B cell (primary cell): ENCODE measurements at regions not wholly inside any gene's neighbourhood (a gene's known extent, or its start where the extent isn't known, plus 50 kb on each side); places are given as distances from the start of the nearest gene placed in this dataset.

ENCODE experiments used
- ATAC-seq: fragments of 200-7000 bp; cut with Tn5 transposase; one replicate; pipeline ENCODE4 v1.10.0; 2021; ENCODE audit warnings: low read depth, mild to moderate bottlenecking, moderate number of reproducible peaks, moderate library complexity
- CTCF ChIA-PET: fragments of 350-600 bp; sonication (Branson Sonifier 250); formaldehyde crosslinking; loops from one replicate; lab custom pipeline; 2021; ENCODE audit warnings: antibody characterized with exemption, inconsistent platforms; lab: Charles Lee
- POLR2A ChIA-PET: fragments of 350-600 bp; sonication (Branson Sonifier 250); formaldehyde crosslinking; loops from one replicate; lab custom pipeline; 2021; ENCODE audit warnings: antibody characterized with exemption; lab: Charles Lee
- DNase-seq: peaks from one replicate; pipeline ENCODE4 v3.0.0; 2013
- H2AFZ ChIP-seq: 2 replicates; pipeline ENCODE4 v1.6.1; 2012; ENCODE audit warnings: mild to moderate bottlenecking, low read depth, low read length; ENCODE audit not compliant: insufficient read depth, poor library complexity, severe bottlenecking
- H3K27ac ChIP-seq, 2 donors: 1 replicate in 1 of 2; 2 replicates in 1 of 2; pipeline ENCODE4 v1.5.1; 2012 to 2013; ENCODE audit warnings: low read length in 2 of 2, mild to moderate bottlenecking in 2 of 2, moderate library complexity in 1 of 2
- H3K27me3 ChIP-seq, 4 experiments: fragments of 200-600 bp in 1 of 4; sonication (generic) in 1 of 4; replicated peaks in 1 of 4; 1 replicate in 2 of 4; 2 replicates in 2 of 4; pipeline versions ENCODE4 v1.6.1 to v1.7.0; 2013 to 2016; ENCODE audit warnings: low read length in 3 of 4, mild to moderate bottlenecking in 2 of 4, mixed read lengths in 1 of 4, moderate library complexity in 1 of 4; ENCODE audit not compliant: insufficient read depth in 4 of 4, control insufficient read depth in 3 of 4; ENCODE audit errors: control extremely low read depth in 1 of 4
- H3K36me3 ChIP-seq, 2 experiments: replicated peaks in 1 of 2; 1 replicate in 1 of 2; 2 replicates in 1 of 2; pipeline versions ENCODE4 v1.6.1 to v1.7.1; 2013; ENCODE audit warnings: low read length in 1 of 2; ENCODE audit not compliant: insufficient read depth in 2 of 2, control insufficient read depth in 1 of 2; ENCODE audit errors: control extremely low read depth in 1 of 2, extremely low read depth in 1 of 2
- H3K4me1 ChIP-seq, 2 donors: fragments of 200-600 bp in 1 of 2; sonication (generic) in 1 of 2; 1 replicate in 1 of 2; 2 replicates in 1 of 2; pipeline versions ENCODE4 v1.5.1 to v1.6.1; 2013 to 2017; ENCODE audit warnings: low read length in 2 of 2; ENCODE audit not compliant: control insufficient read depth in 2 of 2, insufficient read depth in 2 of 2
- H3K4me2 ChIP-seq: replicated peaks from 2 replicates; pipeline ENCODE3; 2012; ENCODE audit warnings: mild to moderate bottlenecking, low read depth, low read length; ENCODE audit not compliant: poor library complexity, severe bottlenecking
- H3K4me3 ChIP-seq, 5 experiments: fragments of 200-600 bp in 1 of 5; sonication (generic) in 1 of 5; 1 replicate in 3 of 5; 2 replicates in 2 of 5; pipeline versions ENCODE4 v1.5.1 to v1.7.0; 2011 to 2016; ENCODE audit warnings: low read length in 4 of 5, mild to moderate bottlenecking in 4 of 5, low read depth in 2 of 5, control low read depth in 1 of 5, moderate library complexity in 1 of 5; ENCODE audit not compliant: insufficient read depth in 1 of 5; ENCODE audit errors: control extremely low read depth in 1 of 5, extremely low read depth in 1 of 5
- H3K79me2 ChIP-seq: fragments of 200-600 bp; sonication (generic); one replicate; pipeline ENCODE4 v1.6.0; 2016; ENCODE audit warnings: low read length; ENCODE audit not compliant: control insufficient read depth, insufficient read depth
- H3K9ac ChIP-seq: fragments of 200-600 bp; sonication (generic); 2 replicates; pipeline ENCODE4 v1.6.1; 2017; ENCODE audit warnings: mild to moderate bottlenecking, low read length, moderate library complexity
- H3K9me3 ChIP-seq, 3 donors: one replicate each; pipeline versions ENCODE4 v1.6.1 to v1.7.1; 2013; ENCODE audit warnings: low read length in 2 of 3; ENCODE audit not compliant: control insufficient read depth in 2 of 3, insufficient read depth in 1 of 3; ENCODE audit errors: control extremely low read depth in 1 of 3
- H4K20me1 ChIP-seq: 2 replicates; pipeline ENCODE4 v1.6.0; 2012; ENCODE audit warnings: mild to moderate bottlenecking, low read length; ENCODE audit not compliant: insufficient read depth, control insufficient read depth, poor library complexity, severe bottlenecking
- H3K27ac Mint-ChIP-seq: one replicate; pipeline ENCODE4 v1.8.0; 2021; ENCODE audit warnings: mixed read lengths
- H3K27me3 Mint-ChIP-seq: one replicate; pipeline ENCODE4 v1.8.0; 2021; ENCODE audit warnings: mixed read lengths
- H3K4me1 Mint-ChIP-seq: one replicate; pipeline ENCODE4 v1.8.0; 2021; ENCODE audit warnings: mixed read lengths
- H3K4me3 Mint-ChIP-seq: one replicate; pipeline ENCODE4 v1.8.0; 2021; ENCODE audit warnings: mixed read lengths
- H3K9me3 Mint-ChIP-seq: one replicate; pipeline ENCODE4 v1.8.0; 2022; ENCODE audit warnings: mixed read lengths; ENCODE audit not compliant: insufficient read depth
- CTCF ChIP-seq: fragments of 200-600 bp; IDR thresholded peaks from one replicate; pipeline ENCODE4 v1.8.0; 2022; ENCODE audit warnings: antibody characterized with exemption, mild to moderate bottlenecking
- EZH2 ChIP-seq: IDR thresholded peaks from 2 replicates; pipeline ENCODE4 v1.6.1; 2012; ENCODE audit warnings: borderline replicate concordance, low read depth, mild to moderate bottlenecking, moderate library complexity, low read length; ENCODE audit not compliant: insufficient read depth, poor library complexity, severe bottlenecking
- WGBS: methylation state at CpG from one replicate; pipeline ENCODE4 v1.1.5; 2013; ENCODE audit warnings: missing lambda C conversion rate; ENCODE audit not compliant: insufficient coverage; 5-methylcytosine and 5-hydroxymethylcytosine counted together
- intact Hi-C: fragments of 100-400 bp; cut with micrococcal nuclease; formaldehyde crosslinking; loops from one replicate; pipeline ENCODE4 v1.10.0; 2022

GRCh38 chr1:191697556-191697955 lies 460.7 kb upstream of the RGS18 start:
- ATAC-seq (no peak), DNase-seq (no peak)
- no peaks in the 10 kb centered on the region for H3K36me3 ChIP-seq
- ChIA-PET CTCF (no interaction called here), POLR2A (no interaction called here)
- no peaks in the 10 kb centered on the region for H3K27me3 Mint-ChIP-seq
- H3K9me3 ChIP-seq: peaks cover 0 to 7% (median 0%) of the 10 kb centered on the region in 3 donors
- H3K4me3 ChIP-seq: no peak overlapping the region
- no peaks in the 10 kb centered on the region for H3K79me2 ChIP-seq
- no peak overlapping the region for H3K9ac ChIP-seq
- no peak overlapping the region for H3K27ac ChIP-seq
- no peak overlapping the region for H3K27ac Mint-ChIP-seq
- no peaks in the 10 kb centered on the region for H3K4me1 ChIP-seq
- no peak for TF ChIP-seq CTCF
- no peak for TF ChIP-seq EZH2
- no peaks in the 10 kb centered on the region for H3K4me1 Mint-ChIP-seq
- H3K27me3 ChIP-seq: no peaks in the 10 kb centered on the region
- no peak overlapping the region for H2AFZ ChIP-seq
- H3K4me2 ChIP-seq: no peak overlapping the region
- H4K20me1 ChIP-seq: no peaks in the 10 kb centered on the region
- intact Hi-C loops: no loop called here
- H3K9me3 Mint-ChIP-seq: peaks cover 3% of the 10 kb centered on the region
- no peak overlapping the region for H3K4me3 Mint-ChIP-seq

GRCh38 chr1:191698246-191698645 lies 460.0 kb upstream of the RGS18 start:
- DNase-seq (no peak), ATAC-seq (no peak)
- Histone ChIP-seq H3K4me1 (no peaks in the 10 kb centered on the region), H3K27ac (no peak overlapping the region), H3K36me3 (no peaks in the 10 kb centered on the region), H3K9me3 (peaks cover 0 to 7% (median 0%) of the 10 kb centered on the region in 3 donors), H3K4me3 (no peak overlapping the region), H3K9ac (no peak overlapping the region), H3K79me2 (no peaks in the 10 kb centered on the region), H3K27me3 (no peaks in the 10 kb centered on the region), H4K20me1 (no peaks in the 10 kb centered on the region), H2AFZ (no peak overlapping the region), H3K4me2 (no peak overlapping the region)
- H3K4me1 Mint-ChIP-seq: no peaks in the 10 kb centered on the region
- H3K27me3 Mint-ChIP-seq: no peaks in the 10 kb centered on the region
- no peak overlapping the region for H3K27ac Mint-ChIP-seq
- TF ChIP-seq EZH2 (no peak), CTCF (no peak)
- intact Hi-C loops: no loop called here
- peaks cover 3% of the 10 kb centered on the region for H3K9me3 Mint-ChIP-seq
- no CpG with 5 or more reads among the region's 1 CpG for WGBS
- ChIA-PET POLR2A (no interaction called here), CTCF (no interaction called here)
- H3K4me3 Mint-ChIP-seq: no peak overlapping the region
